LNCAP (cell line): ENCODE measurements at regions not wholly inside any gene's neighbourhood (a gene's known extent, or its start where the extent isn't known, plus 50 kb on each side); places are given as distances from the start of the nearest gene placed in this dataset.

Source experiments
- CTCF ChIP-seq: fragments of 450-650 bp; IDR thresholded peaks from 2 replicates; pipeline ENCODE4 v1.5.1; 2017; ENCODE audit warnings: mild to moderate bottlenecking

GRCh38 chr9:118609355-118610044 lies 759.7 kb downstream of the BRINP1 start:
- TF ChIP-seq CTCF: no peak

- no peak for TF ChIP-seq CTCF
Observed at GRCh38 chr9:118612201-118612600, 757.0 kb downstream of the BRINP1 start.

GRCh38 chr9:118613996-118614395 lies 755.2 kb downstream of the BRINP1 start:
- TF ChIP-seq CTCF: no peak

GRCh38 chr9:118618084-118618483 lies 751.2 kb downstream of the BRINP1 start:
- no peak for TF ChIP-seq CTCF

- no peak for TF ChIP-seq CTCF
Observed at GRCh38 chr9:118618849-118619248, 750.4 kb downstream of the BRINP1 start.

GRCh38 chr9:118624608-118625007 lies 744.6 kb downstream of the BRINP1 start:
- no peak for TF ChIP-seq CTCF

- TF ChIP-seq CTCF: no peak
Observed at GRCh38 chr9:118630079-118630478, 739.2 kb downstream of the BRINP1 start.
